ENCODE measurements at regions not wholly inside any gene's neighbourhood (a gene's known extent, or its start where the extent isn't known, plus 50 kb on each side); places are given as distances from the start of the nearest gene placed in this dataset.

DNA sequence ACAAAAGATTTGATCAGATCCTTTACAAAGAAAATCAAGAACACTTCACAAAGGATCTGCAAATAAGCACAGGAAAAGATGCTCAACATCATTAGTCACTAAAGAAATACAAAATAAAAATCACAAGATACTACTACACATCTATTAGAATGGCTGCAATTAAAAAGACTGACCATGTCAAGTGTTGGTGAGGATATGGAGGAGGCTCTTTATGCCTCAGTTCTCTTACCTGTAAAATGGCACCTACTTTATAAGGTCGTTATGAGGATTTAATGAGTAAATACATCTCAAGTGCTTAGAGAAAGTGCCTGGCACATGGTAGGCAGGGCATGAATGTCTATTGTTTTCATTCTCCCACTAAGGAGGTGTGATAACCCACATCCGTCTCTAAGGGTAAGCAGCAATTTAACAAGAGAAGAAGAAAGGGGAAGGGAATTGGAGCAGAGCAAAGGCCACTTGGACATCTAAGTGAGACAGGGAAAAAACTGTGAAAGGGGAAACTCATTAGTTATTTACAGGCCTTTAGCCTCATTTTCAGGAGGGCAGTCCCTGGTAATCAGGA is 157.5 kb upstream of the NFE2L3 start:
- TF ChIP-seq CTCF (IDR thresholded peaks at IDR 0.05; ENCODE audit: low read depth, low read length, missing control alignments) = no peak
- H3K4me3 ChIP-seq (replicated peaks; ENCODE audit: low read depth, low read length) = no peak overlapping the region
- DNase-seq (ENCODE audit: extremely low read depth, low read depth) = no peak

- no peak for DNase-seq (ENCODE audit: extremely low read depth, low read depth)
- no peak for TF ChIP-seq CTCF (IDR thresholded peaks at IDR 0.05; ENCODE audit: low read depth, low read length, missing control alignments)
- no peak overlapping the region for H3K4me3 ChIP-seq (replicated peaks; ENCODE audit: low read depth, low read length)
These were observed 156.8 kb upstream of the NFE2L3 start for GRCh38 chr7:25995216-25995615.

DNA sequence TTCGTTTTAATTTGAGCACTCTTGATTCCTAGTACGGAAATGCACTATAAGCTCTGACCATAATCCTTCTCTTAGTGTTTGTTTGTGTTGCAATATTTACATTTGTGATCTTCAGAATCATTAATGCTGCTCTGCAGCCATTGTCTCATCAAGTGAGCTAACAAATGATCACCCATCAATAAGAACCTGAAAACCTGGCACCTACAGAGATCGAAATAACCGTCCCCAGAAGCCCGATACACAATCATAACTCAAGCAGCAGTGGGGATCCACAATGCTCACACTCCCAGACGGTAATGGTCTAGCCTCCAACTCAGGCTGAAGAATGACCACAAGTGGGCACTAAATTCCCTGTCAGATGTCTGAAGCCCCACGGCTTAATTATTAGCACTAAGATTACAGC is 156.0 kb upstream of the NFE2L3 start:
- TF ChIP-seq CTCF (IDR thresholded peaks at IDR 0.05; ENCODE audit: low read depth, low read length, missing control alignments) = no peak
- DNase-seq (ENCODE audit: extremely low read depth, low read depth) = no peak
- no peak overlapping the region for H3K4me3 ChIP-seq (replicated peaks; ENCODE audit: low read depth, low read length)

DNA sequence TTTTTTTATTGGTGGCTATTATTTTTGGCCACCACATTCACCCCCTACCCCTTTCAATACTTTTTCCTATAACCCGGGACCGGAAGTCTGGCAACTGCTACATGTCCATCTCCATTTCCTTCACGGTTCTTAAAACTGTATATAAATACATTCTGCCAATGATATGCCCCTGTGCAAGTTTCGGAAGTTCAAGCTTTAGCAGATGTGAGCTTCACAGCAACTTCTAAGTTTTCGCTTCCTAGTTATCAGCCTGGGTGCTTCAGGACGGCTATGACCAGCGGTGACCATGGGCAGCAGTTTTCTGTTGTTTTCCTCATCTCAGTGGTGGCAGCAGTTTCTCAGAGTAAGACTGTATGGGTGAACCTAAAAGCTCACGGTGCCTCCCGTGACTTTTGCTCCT is 153.5 kb upstream of the NFE2L3 start:
- TF ChIP-seq CTCF (IDR thresholded peaks at IDR 0.05; ENCODE audit: low read depth, low read length, missing control alignments) = no peak
- H3K4me3 ChIP-seq (replicated peaks; ENCODE audit: low read depth, low read length) = no peak overlapping the region
- no peak for DNase-seq (ENCODE audit: extremely low read depth, low read depth)

- TF ChIP-seq CTCF (IDR thresholded peaks at IDR 0.05; ENCODE audit: low read depth, low read length, missing control alignments) = no peak
- H3K4me3 ChIP-seq (replicated peaks; ENCODE audit: low read depth, low read length) = no peak overlapping the region
- DNase-seq (ENCODE audit: extremely low read depth, low read depth) = no peak
These were observed 151.2 kb upstream of the NFE2L3 start for GRCh38 chr7:26000841-26001240.

- H3K4me3 ChIP-seq (replicated peaks; ENCODE audit: low read depth, low read length) = no peak overlapping the region
- no peak for TF ChIP-seq CTCF (IDR thresholded peaks at IDR 0.05; ENCODE audit: low read depth, low read length, missing control alignments)
- DNase-seq (ENCODE audit: extremely low read depth, low read depth) = no peak
These were observed 150.2 kb upstream of the NFE2L3 start for GRCh38 chr7:26001662-26002244.
